ENCODE measurements at regions not wholly inside any gene's neighbourhood (a gene's known extent, or its start where the extent isn't known, plus 50 kb on each side); places are given as distances from the start of the nearest gene placed in this dataset.
"Not testable (repeated sequence)": the region's sequence is repeated elsewhere in the genome, so short reads cannot be mapped to it uniquely, and the experiment has no call there.

DNA sequence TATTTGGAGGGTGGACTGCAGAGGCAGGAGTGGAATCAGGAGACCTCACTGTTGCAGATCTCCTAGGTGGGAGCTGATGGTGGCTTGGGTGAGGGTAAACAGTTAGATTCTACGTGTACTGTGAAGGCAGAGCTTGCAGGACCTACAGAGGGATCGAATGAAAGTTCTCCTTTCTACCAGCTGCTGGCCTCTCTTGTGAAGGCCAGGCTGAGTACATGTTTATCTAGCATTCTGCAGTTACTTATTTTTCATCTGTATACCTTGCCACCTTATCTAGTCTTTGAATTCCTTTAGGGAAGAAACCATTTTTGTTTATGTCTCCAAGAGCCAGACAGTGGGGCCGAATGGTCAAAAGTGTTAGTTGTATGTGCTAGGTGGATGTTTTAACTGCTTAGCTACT is 57.6 kb downstream of the PTTG1 start:
- DNase-seq: no peak
- Mint-ChIP-seq H3K4me1 (peaks cover 42% of the 10 kb centered on the region), H3K4me3 (no peak overlapping the region), H3K36me3 (peaks cover 63% of the 10 kb centered on the region), H3K9me3 (no peaks in the 10 kb centered on the region), H3K27ac (no peak overlapping the region), H3K27me3 (no peaks in the 10 kb centered on the region)

GRCh38 chr5:160479926-160480325 is 58.3 kb downstream of the PTTG1 start:
- H3K36me3 Mint-ChIP-seq: peaks cover 65% of the 10 kb centered on the region
- H3K27me3 Mint-ChIP-seq: no peaks in the 10 kb centered on the region

GRCh38 chr5:160480652-160481051 is 59.0 kb downstream of the PTTG1 start:
- no peaks in the 10 kb centered on the region for H3K9me3 Mint-ChIP-seq
- no peak for DNase-seq
- H3K4me3 Mint-ChIP-seq: no peak overlapping the region
- H3K27ac Mint-ChIP-seq: no peak overlapping the region
- H3K36me3 Mint-ChIP-seq: peaks cover 59% of the 10 kb centered on the region
- no peaks in the 10 kb centered on the region for H3K27me3 Mint-ChIP-seq
- peaks cover 37% of the 10 kb centered on the region for H3K4me1 Mint-ChIP-seq

More at GRCh38 chr5:160479926-160480325, 58.3 kb downstream of the PTTG1 start:
- Mint-ChIP-seq H3K9me3 (no peaks in the 10 kb centered on the region), H3K4me3 (no peak overlapping the region), H3K4me1 (peaks cover 39% of the 10 kb centered on the region), H3K27ac (no peak overlapping the region)
- no peak for DNase-seq

DNA sequence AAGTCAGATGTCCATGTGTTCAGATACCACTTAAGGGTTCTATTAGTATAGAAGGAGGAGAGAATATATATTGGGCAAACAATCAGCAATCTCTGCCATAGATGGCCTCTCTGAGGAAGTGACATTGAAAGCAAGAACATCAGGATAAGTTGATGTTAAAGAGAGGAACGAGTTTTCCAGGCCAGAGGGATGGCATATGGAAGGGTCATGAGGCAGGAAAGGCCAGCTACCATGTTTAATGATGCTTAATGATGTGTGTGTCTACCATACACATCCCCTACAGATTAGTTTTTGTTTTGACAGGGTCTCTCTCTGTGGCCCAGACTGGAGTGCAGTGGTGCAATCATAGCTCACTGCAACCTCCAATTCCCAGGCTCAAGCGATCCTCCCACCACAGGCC is 63.0 kb downstream of the PTTG1 start:
- Mint-ChIP-seq H3K27me3 (no peaks in the 10 kb centered on the region), H3K36me3 (peaks cover 47% of the 10 kb centered on the region), H3K9me3 (no peaks in the 10 kb centered on the region), H3K4me3 (no peak overlapping the region), H3K4me1 (peaks cover 20% of the 10 kb centered on the region), H3K27ac (peak overlapping the region; percentile 36)
- DNase-seq: no peak

GRCh38 chr5:160485364-160485969 is 63.8 kb downstream of the PTTG1 start:
- H3K4me3 Mint-ChIP-seq: no peak overlapping the region
- H3K4me1 Mint-ChIP-seq: peaks cover 19% of the 10 kb centered on the region
- peak overlapping the region; percentile 20 for H3K27ac Mint-ChIP-seq
- no peak for DNase-seq
- H3K9me3 Mint-ChIP-seq: no peaks in the 10 kb centered on the region
- H3K36me3 Mint-ChIP-seq: peaks cover 42% of the 10 kb centered on the region
- H3K27me3 Mint-ChIP-seq: no peaks in the 10 kb centered on the region

GRCh38 chr5:160486573-160486972 is 64.9 kb downstream of the PTTG1 start:
- Mint-ChIP-seq H3K4me1 (peaks cover 19% of the 10 kb centered on the region), H3K27me3 (no peaks in the 10 kb centered on the region), H3K27ac (peak overlapping the region; percentile 4), H3K9me3 (no peaks in the 10 kb centered on the region), H3K36me3 (peaks cover 39% of the 10 kb centered on the region), H3K4me3 (no peak overlapping the region)
- no peak for DNase-seq

GRCh38 chr5:160488394-160489325 is 67.0 kb downstream of the PTTG1 start:
- no peak for DNase-seq
- Mint-ChIP-seq H3K4me1 (peaks cover 16% of the 10 kb centered on the region), H3K27ac (no peak overlapping the region), H3K4me3 (no peak overlapping the region), H3K27me3 (no peaks in the 10 kb centered on the region), H3K9me3 (no peaks in the 10 kb centered on the region), H3K36me3 (peaks cover 27% of the 10 kb centered on the region)

- no peaks in the 10 kb centered on the region for H3K27me3 Mint-ChIP-seq
- H3K4me1 Mint-ChIP-seq: peaks cover 15% of the 10 kb centered on the region
- H3K4me3 Mint-ChIP-seq: no peak overlapping the region
- no peak for DNase-seq
- peaks cover 14% of the 10 kb centered on the region for H3K36me3 Mint-ChIP-seq
- no peaks in the 10 kb centered on the region for H3K9me3 Mint-ChIP-seq
- no peak overlapping the region for H3K27ac Mint-ChIP-seq
Measured at GRCh38 chr5:160491438-160491837, 69.8 kb downstream of the PTTG1 start.

GRCh38 chr5:160492565-160492964 is 70.9 kb downstream of the PTTG1 start:
- DNase-seq: no peak
- H3K27ac Mint-ChIP-seq: no peak overlapping the region
- no peak overlapping the region for H3K4me3 Mint-ChIP-seq
- no peaks in the 10 kb centered on the region for H3K27me3 Mint-ChIP-seq
- H3K36me3 Mint-ChIP-seq: peaks cover 6% of the 10 kb centered on the region
- peaks cover 18% of the 10 kb centered on the region for H3K4me1 Mint-ChIP-seq
- H3K9me3 Mint-ChIP-seq: no peaks in the 10 kb centered on the region

- no peak for DNase-seq
- Mint-ChIP-seq H3K4me3 (no peak overlapping the region), H3K36me3 (peaks cover 6% of the 10 kb centered on the region), H3K27ac (no peak overlapping the region), H3K27me3 (no peaks in the 10 kb centered on the region), H3K9me3 (no peaks in the 10 kb centered on the region), H3K4me1 (peaks cover 18% of the 10 kb centered on the region)
Measured at GRCh38 chr5:160493806-160494338, 72.2 kb downstream of the PTTG1 start.

DNA sequence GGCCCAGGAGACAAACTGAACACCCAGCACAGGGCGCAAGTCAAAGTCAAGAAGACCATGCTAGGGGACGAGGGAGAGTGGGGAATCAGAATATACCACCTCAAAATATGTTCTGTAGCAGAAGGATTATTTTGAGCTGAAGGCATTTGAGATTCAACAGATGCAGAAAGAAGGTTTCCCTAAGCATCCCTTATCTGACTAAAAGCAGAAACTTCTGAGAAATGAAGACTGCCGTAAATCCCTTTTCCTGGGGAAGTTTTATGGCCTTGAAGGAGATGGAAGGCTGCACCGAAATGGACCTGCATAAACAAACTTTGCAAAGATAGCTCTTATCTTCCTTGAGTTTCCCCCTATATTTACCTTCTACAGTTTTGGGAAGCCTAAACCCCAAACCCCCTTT is 72.8 kb downstream of the PTTG1 start:
- Mint-ChIP-seq H3K36me3 (peaks cover 6% of the 10 kb centered on the region), H3K9me3 (no peaks in the 10 kb centered on the region), H3K4me1 (peaks cover 18% of the 10 kb centered on the region), H3K27me3 (no peaks in the 10 kb centered on the region), H3K27ac (no peak overlapping the region), H3K4me3 (no peak overlapping the region)
- DNase-seq: no peak

GRCh38 chr5:160496334-160496733 is 74.7 kb downstream of the PTTG1 start:
- peaks cover 6% of the 10 kb centered on the region for H3K36me3 Mint-ChIP-seq
- no peaks in the 10 kb centered on the region for H3K9me3 Mint-ChIP-seq
- peaks cover 18% of the 10 kb centered on the region for H3K4me1 Mint-ChIP-seq
- no peak overlapping the region for H3K4me3 Mint-ChIP-seq
- no peaks in the 10 kb centered on the region for H3K27me3 Mint-ChIP-seq
- DNase-seq: peak; percentile 12
- peak overlapping the region; percentile 52 for H3K27ac Mint-ChIP-seq

DNA sequence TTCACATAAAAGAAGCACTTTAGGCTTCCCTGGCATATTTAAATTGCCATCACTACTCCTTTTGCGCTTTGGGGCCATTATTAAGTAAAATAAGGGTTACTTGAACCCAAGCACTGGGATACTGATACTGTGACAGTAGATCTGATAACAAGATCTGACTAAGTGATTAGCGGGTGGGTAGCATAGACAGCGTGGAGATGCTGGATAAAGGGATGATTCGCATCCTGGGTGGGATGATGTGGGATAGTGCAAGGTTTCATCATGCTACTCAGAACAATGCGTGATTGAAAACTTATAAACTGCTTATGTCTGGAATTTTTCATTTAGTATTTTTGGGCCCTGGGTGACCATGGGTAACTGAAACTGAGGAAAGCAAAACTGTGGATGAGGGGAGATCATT is 75.1 kb downstream of the PTTG1 start:
- Mint-ChIP-seq H3K9me3 (no peaks in the 10 kb centered on the region), H3K4me1 (peaks cover 18% of the 10 kb centered on the region), H3K27ac (no peak overlapping the region), H3K36me3 (peaks cover 6% of the 10 kb centered on the region), H3K4me3 (no peak overlapping the region), H3K27me3 (no peaks in the 10 kb centered on the region)
- no peak for DNase-seq

DNA sequence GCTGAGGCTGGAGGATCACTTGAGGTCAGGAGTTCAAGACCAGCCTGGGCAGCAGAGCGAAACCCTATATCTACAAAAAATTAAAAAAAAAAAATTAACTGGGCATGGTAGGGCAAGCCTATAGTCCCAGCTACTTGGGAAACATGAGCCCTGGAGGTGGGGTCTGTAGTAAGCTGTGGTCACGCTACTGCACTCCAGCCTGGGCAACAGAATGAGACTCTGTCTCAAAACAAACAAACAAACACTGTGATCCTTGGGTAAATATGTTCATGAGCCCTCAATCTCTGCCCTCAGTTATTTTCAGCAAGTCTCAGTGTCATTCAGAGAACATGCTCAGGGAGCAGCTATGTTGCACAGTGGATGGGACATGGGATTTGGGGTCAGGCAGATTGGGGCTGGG is 76.2 kb downstream of the PTTG1 start:
- no peak overlapping the region for H3K4me3 Mint-ChIP-seq
- H3K4me1 Mint-ChIP-seq: peaks cover 18% of the 10 kb centered on the region
- peaks cover 3% of the 10 kb centered on the region for H3K36me3 Mint-ChIP-seq
- no peaks in the 10 kb centered on the region for H3K27me3 Mint-ChIP-seq
- no peak overlapping the region for H3K27ac Mint-ChIP-seq
- no peak for DNase-seq
- no peaks in the 10 kb centered on the region for H3K9me3 Mint-ChIP-seq

DNA sequence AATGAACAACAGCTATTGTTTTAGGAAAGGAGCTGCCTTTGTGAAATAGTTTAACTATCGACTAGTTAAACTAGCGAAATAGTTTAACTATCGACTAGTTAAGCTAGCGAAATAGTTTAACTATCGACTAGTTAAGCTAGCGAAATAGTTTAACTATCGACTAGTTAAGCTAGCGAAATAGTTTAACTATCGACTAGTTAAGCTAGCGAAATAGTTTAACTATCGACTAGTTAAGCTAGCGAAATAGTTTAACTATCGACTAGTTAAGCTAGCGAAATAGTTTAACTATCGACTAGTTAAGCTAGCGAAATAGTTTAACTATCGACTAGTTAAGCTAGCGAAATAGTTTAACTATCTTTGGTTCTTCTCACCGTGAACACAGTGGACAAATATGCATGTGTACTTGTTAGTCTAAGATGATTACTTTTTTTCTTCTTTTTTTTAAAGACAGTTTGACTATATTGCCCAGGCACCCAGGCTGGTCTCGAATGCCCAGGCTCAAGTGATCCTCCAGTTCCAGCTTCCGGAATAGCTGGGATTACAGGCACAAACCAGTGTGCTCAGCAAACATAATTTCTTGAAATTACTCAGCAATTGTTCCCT is 76.9 kb downstream of the PTTG1 start:
- not testable (repeated sequence) for H3K9me3 Mint-ChIP-seq, DNase-seq, H3K27ac Mint-ChIP-seq, H3K4me3 Mint-ChIP-seq, H3K27me3 Mint-ChIP-seq, H3K36me3 Mint-ChIP-seq
- H3K4me1 Mint-ChIP-seq: peaks cover 17% of the 10 kb centered on the region

Measured in activated naive CD8-positive, alpha-beta T cell treated with anti-CD3 and anti-CD28 coated beads for 36 hours (primary cell).